ENCODE measurements at regions not wholly inside any gene's neighbourhood (a gene's known extent, or its start where the extent isn't known, plus 50 kb on each side); places are given as distances from the start of the nearest gene placed in this dataset.

- TF ChIP-seq POLR2A (IDR thresholded peaks at IDR 0.05) (no peak), CTCF (IDR thresholded peaks at IDR 0.05) (no peak)
Observed at GRCh38 chr10:125226823-125227222, 66.5 kb upstream of the CTBP2 start.
